Upper lobe of left lung (tissue), 4 donors: ENCODE measurements at regions not wholly inside any gene's neighbourhood (a gene's known extent, or its start where the extent isn't known, plus 50 kb on each side); places are given as distances from the start of the nearest gene placed in this dataset.

Source experiments
- CTCF ChIP-seq, 6 experiments: fragments of 450-650 bp in 4 of 6; fragments of 200-600 bp in 2 of 6; sonication (generic) in 2 of 6; IDR thresholded peaks; one replicate each; pipeline ENCODE4 v1.5.1; 2016 to 2019; ENCODE audit warnings: antibody characterized with exemption in 6 of 6
- EP300 ChIP-seq, 4 donors: sonication (generic); formaldehyde crosslinking; IDR thresholded peaks; one replicate each; pipeline ENCODE4 v1.5.1; 2017; ENCODE audit warnings: antibody characterized with exemption in 4 of 4, control low read depth in 2 of 4
- POLR2A ChIP-seq, 4 donors: fragments of 450-650 bp; IDR thresholded peaks; one replicate each; pipeline ENCODE4 v1.5.1; 2016 to 2017; ENCODE audit warnings: antibody characterized with exemption in 4 of 4, mild to moderate bottlenecking in 2 of 4
- POLR2AphosphoS5 ChIP-seq, 2 donors: sonication (generic); formaldehyde crosslinking; IDR thresholded peaks; one replicate each; pipeline ENCODE4 v1.5.1; 2017; ENCODE audit warnings: antibody characterized with exemption in 2 of 2

GRCh38 chr3:40864915-40865314 lies 334.4 kb upstream of the CTNNB1 start:
- TF ChIP-seq CTCF (IDR thresholded peaks at IDR 0.05) (no peak), POLR2A (IDR thresholded peaks at IDR 0.05) (no peak), POLR2AphosphoS5 (IDR thresholded peaks at IDR 0.05) (no peak), EP300 (IDR thresholded peaks at IDR 0.05) (no peak)
